Mesendoderm (in vitro differentiated cells): ENCODE measurements at regions not wholly inside any gene's neighbourhood (a gene's known extent, or its start where the extent isn't known, plus 50 kb on each side); places are given as distances from the start of the nearest gene placed in this dataset.
A peak's percentile ranks its signal among the peaks of the same experiment; 100 is the strongest.

ENCODE experiments used
- DNase-seq: peaks from one replicate; pipeline ENCODE4 v3.0.0; 2013
- H2AK5ac ChIP-seq: 2 replicates; pipeline ENCODE4 v1.6.1; 2013; ENCODE audit warnings: low read length, inconsistent platforms
- H2BK120ac ChIP-seq: 2 replicates; pipeline ENCODE4 v1.6.1; 2013; ENCODE audit warnings: low read depth, mild to moderate bottlenecking, low read length, moderate library complexity, mixed read lengths
- H2BK15ac ChIP-seq: replicated peaks from 2 replicates; pipeline ENCODE4 v1.6.1; 2013; ENCODE audit warnings: low read depth, mild to moderate bottlenecking, moderate library complexity
- H2BK5ac ChIP-seq: 2 replicates; pipeline ENCODE4 v1.6.1; 2013; ENCODE audit warnings: low read length, inconsistent platforms
- H3K18ac ChIP-seq: 2 replicates; pipeline ENCODE4 v1.6.1; 2013; ENCODE audit warnings: mild to moderate bottlenecking, low read length, mixed read lengths
- H3K23ac ChIP-seq: one replicate; pipeline ENCODE4 v1.6.1; 2013; ENCODE audit warnings: low read length
- H3K27ac ChIP-seq: 2 replicates; pipeline ENCODE4 v1.5.1; 2013; ENCODE audit warnings: low read depth, mild to moderate bottlenecking, inconsistent platforms, low read length, moderate library complexity
- H3K27me3 ChIP-seq: 2 replicates; pipeline ENCODE4 v1.6.1; 2013; ENCODE audit warnings: low read length, control low read depth, mild to moderate bottlenecking, inconsistent platforms; ENCODE audit not compliant: insufficient read depth, poor library complexity
- H3K36me3 ChIP-seq: 2 replicates; pipeline ENCODE4 v1.6.1; 2013; ENCODE audit warnings: low read length, inconsistent platforms; ENCODE audit not compliant: control insufficient read depth, insufficient read depth
- H3K4ac ChIP-seq: one replicate; pipeline ENCODE4 v1.6.1; 2013; ENCODE audit warnings: low read depth, mild to moderate bottlenecking, low read length, moderate library complexity
- H3K4me1 ChIP-seq: 2 replicates; pipeline ENCODE4 v1.6.1; 2013; ENCODE audit warnings: low read depth, low read length, inconsistent platforms; ENCODE audit not compliant: control insufficient read depth
- H3K4me2 ChIP-seq: 2 replicates; pipeline ENCODE4 v1.6.1; 2013; ENCODE audit warnings: low read length
- H3K4me3 ChIP-seq: 2 replicates; pipeline ENCODE4 v1.5.1; 2013; ENCODE audit warnings: mild to moderate bottlenecking, low read length
- H3K56ac ChIP-seq: one replicate; pipeline ENCODE4 v1.6.1; 2013; ENCODE audit warnings: low read length
- H3K79me1 ChIP-seq: 2 replicates; pipeline ENCODE4 v1.6.1; 2013; ENCODE audit warnings: low read length, inconsistent platforms
- H3K79me2 ChIP-seq: 2 replicates; pipeline ENCODE4 v1.6.1; 2013; ENCODE audit warnings: mild to moderate bottlenecking, low read length; ENCODE audit not compliant: control insufficient read depth, insufficient read depth
- H3K9ac ChIP-seq: 2 replicates; pipeline ENCODE4 v1.6.1; 2013; ENCODE audit warnings: low read length, inconsistent platforms
- H4K5ac ChIP-seq: one replicate; pipeline ENCODE4 v1.6.1; 2013; ENCODE audit warnings: low read length
- H4K8ac ChIP-seq: one replicate; pipeline ENCODE4 v1.6.1; 2013; ENCODE audit warnings: low read depth, mild to moderate bottlenecking, control low read depth, low read length, moderate library complexity
- WGBS: extraction: QIAGEN DNeasy Blood & Tissue Kit; methylation state at CpG from one replicate; pipeline ENCODE4 v1.1.7; 2013; ENCODE audit warnings: low lambda C conversion rate, missing lambda C conversion rate; ENCODE audit not compliant: insufficient coverage; ENCODE audit errors: extremely low coverage; 5-methylcytosine and 5-hydroxymethylcytosine counted together

DNA sequence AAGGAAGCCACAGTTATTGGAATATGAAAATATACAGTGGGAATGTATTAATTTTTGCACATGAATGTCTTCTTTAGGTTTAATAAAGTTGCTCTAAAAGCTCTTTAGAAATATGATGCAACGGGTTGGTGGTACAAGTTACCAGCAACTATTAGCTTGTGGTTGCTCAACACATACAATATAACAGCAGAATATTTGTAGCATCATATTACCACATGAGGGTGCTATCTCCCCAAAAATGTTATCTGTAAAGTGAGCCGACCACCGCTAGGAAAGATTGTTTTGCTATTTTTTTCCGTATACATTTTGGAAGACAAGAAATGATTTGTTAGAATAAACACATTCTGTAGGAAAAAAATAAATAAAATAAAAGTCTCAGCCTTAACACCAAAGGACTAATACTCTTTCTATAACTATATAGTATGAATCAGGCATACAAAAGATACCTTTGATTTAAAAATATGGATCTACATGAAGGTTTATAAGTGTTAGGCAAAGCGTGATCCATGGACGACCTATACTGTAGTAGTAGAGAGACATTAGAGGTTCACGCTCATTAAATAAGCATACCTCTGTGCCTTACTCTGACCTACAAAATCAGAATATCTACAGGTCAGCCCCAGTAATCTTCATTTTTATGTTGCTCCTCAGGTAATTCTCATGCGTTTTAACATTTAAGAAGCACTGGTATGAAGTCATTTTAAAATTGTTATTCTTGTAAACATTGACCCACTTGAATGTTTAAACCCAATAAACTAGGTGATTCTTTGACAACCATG, 1110.6 kb upstream of the ACVR2A start:
- Histone ChIP-seq H3K27me3 (no peaks in the 10 kb centered on the region), H3K56ac (no peak overlapping the region), H3K4me3 (no peak overlapping the region), H3K4ac (no peak overlapping the region), H2AK5ac (no peak overlapping the region), H3K4me1 (no peaks in the 10 kb centered on the region), H3K4me2 (no peak overlapping the region), H3K79me2 (no peaks in the 10 kb centered on the region), H4K5ac (no peak overlapping the region), H2BK120ac (no peak overlapping the region), H3K27ac (no peak overlapping the region), H3K79me1 (no peaks in the 10 kb centered on the region), H3K36me3 (no peaks in the 10 kb centered on the region), H2BK15ac (no peak overlapping the region), H3K18ac (no peak overlapping the region), H4K8ac (no peak overlapping the region), H3K9ac (no peak overlapping the region), H2BK5ac (no peak overlapping the region), H3K23ac (no peak overlapping the region)
- DNase-seq = peak; percentile 74
- WGBS = no CpG with 5 or more reads among the region's 8 CpGs

DNA sequence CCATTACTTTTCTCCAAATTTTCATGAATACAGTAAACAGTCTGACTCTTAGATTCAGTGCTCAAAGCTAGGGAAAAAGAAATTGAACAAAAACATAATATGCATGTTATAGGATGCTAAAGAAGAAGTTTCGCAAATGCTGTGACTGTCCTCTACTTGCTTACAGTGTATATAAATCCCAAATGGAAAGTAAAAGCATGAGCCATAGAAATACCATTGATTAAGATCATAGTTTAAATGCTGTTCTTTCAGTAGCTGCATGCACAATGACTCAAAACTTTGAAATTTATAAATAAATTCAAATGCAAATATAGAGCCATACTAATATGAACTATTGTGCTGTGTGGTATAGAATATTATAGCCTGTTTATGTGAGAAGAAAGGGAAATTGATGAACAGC, 1113.9 kb upstream of the ACVR2A start:
- H3K4me1 ChIP-seq = no peaks in the 10 kb centered on the region
- H3K23ac ChIP-seq = no peak overlapping the region
- H3K56ac ChIP-seq = no peak overlapping the region
- no peaks in the 10 kb centered on the region for H3K79me2 ChIP-seq
- no peak overlapping the region for H2BK5ac ChIP-seq
- WGBS = no CpG with 5 or more reads among the region's 1 CpG
- no peak overlapping the region for H4K5ac ChIP-seq
- H3K27me3 ChIP-seq = no peaks in the 10 kb centered on the region
- no peak overlapping the region for H3K4me2 ChIP-seq
- H3K9ac ChIP-seq = no peak overlapping the region
- H2BK120ac ChIP-seq = no peak overlapping the region
- no peak overlapping the region for H3K4ac ChIP-seq
- no peak overlapping the region for H3K18ac ChIP-seq
- no peak for DNase-seq
- H3K36me3 ChIP-seq = no peaks in the 10 kb centered on the region
- no peak overlapping the region for H3K4me3 ChIP-seq
- H3K79me1 ChIP-seq = no peaks in the 10 kb centered on the region
- H2BK15ac ChIP-seq = no peak overlapping the region
- H4K8ac ChIP-seq = no peak overlapping the region
- no peak overlapping the region for H2AK5ac ChIP-seq
- H3K27ac ChIP-seq = no peak overlapping the region

DNA sequence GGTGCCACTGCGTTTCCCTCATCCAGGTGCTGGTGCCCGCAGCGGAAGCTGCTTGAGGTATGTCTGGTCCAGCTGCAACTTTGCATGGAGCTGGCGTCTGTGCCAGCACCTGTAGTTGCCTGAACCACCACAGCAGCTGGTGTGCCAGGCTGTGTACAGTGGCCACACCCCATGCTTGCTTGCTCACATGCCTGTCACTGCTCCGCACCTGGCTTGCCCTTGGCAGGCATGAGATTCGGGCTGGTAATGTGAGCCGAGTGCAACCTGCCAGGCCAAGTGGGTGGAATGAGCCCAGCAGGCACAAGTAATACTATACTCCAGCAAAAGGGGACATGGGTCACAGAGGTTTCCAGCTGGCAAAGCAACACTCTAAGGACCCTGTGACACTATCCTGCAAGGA, 1123.3 kb upstream of the ACVR2A start:
- DNase-seq = no peak
- Histone ChIP-seq H3K27ac (no peak overlapping the region), H4K8ac (no peak overlapping the region), H2BK5ac (no peak overlapping the region), H3K18ac (no peak overlapping the region), H2BK15ac (no peak overlapping the region), H3K36me3 (no peaks in the 10 kb centered on the region), H3K79me2 (no peaks in the 10 kb centered on the region), H2AK5ac (no peak overlapping the region), H4K5ac (no peak overlapping the region), H3K56ac (no peak overlapping the region), H3K79me1 (no peaks in the 10 kb centered on the region), H3K4me3 (no peak overlapping the region), H3K9ac (no peak overlapping the region), H3K4me2 (no peak overlapping the region), H3K4me1 (no peaks in the 10 kb centered on the region), H3K27me3 (no peaks in the 10 kb centered on the region), H3K23ac (no peak overlapping the region), H3K4ac (no peak overlapping the region), H2BK120ac (no peak overlapping the region)
- WGBS = no CpG with 5 or more reads among the region's 7 CpGs

DNA sequence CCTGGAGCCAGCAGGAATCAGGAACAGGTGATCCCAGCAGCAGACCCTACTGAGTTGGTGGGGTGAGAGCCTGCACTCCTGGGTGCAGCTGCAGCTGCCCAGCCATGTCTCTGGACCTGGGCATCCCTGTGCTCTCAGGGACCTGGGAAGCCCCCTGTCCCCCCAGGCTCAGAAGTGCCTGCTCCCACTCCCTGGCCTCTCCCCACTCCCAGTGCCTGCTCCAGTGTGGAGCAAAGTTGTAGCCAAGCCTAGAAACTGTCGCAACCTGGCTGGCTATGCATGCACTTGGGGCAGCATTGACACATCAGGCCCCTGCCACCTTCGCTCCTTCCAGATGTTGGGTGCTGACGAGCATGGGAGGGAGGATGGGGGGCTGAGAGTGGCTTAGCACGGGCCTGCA, 1124.7 kb upstream of the ACVR2A start:
- Histone ChIP-seq H2BK120ac (no peak overlapping the region), H3K4me3 (no peak overlapping the region)
- no CpG with 5 or more reads among the region's 4 CpGs for WGBS

DNA sequence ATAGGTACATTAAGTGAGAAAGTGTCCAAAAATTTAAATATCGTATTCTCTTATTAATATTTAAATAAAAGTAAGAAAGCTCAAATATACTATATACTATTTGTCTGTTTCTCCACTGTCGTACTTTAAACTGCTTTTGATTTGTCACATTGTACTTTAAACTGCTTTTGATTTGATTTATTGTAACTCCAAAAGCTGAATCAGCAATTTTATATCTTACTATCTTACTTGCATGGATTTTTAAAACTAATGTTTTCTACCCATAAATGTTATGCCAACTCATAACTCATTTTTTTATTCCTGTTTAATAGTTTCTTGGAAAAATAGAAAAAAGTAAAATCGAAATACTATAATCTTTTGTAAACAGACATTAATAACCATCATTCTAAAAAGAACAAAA, 1128.2 kb upstream of the ACVR2A start:
- no peak overlapping the region for H4K8ac ChIP-seq

More for the DNA sequence above, 1124.7 kb upstream of the ACVR2A start:
- no peak overlapping the region for H3K56ac ChIP-seq
- H3K79me2 ChIP-seq = no peaks in the 10 kb centered on the region
- no peaks in the 10 kb centered on the region for H3K36me3 ChIP-seq
- H3K23ac ChIP-seq = no peak overlapping the region
- H3K27ac ChIP-seq = no peak overlapping the region
- H3K4me1 ChIP-seq = no peaks in the 10 kb centered on the region
- H4K8ac ChIP-seq = no peak overlapping the region
- H2AK5ac ChIP-seq = no peak overlapping the region
- H3K4me2 ChIP-seq = no peak overlapping the region
- no peak overlapping the region for H3K9ac ChIP-seq
- H3K4ac ChIP-seq = no peak overlapping the region
- no peak overlapping the region for H2BK15ac ChIP-seq
- no peak overlapping the region for H2BK5ac ChIP-seq
- no peaks in the 10 kb centered on the region for H3K79me1 ChIP-seq
- H4K5ac ChIP-seq = no peak overlapping the region
- no peak for DNase-seq
- no peak overlapping the region for H3K18ac ChIP-seq
- no peaks in the 10 kb centered on the region for H3K27me3 ChIP-seq

DNA sequence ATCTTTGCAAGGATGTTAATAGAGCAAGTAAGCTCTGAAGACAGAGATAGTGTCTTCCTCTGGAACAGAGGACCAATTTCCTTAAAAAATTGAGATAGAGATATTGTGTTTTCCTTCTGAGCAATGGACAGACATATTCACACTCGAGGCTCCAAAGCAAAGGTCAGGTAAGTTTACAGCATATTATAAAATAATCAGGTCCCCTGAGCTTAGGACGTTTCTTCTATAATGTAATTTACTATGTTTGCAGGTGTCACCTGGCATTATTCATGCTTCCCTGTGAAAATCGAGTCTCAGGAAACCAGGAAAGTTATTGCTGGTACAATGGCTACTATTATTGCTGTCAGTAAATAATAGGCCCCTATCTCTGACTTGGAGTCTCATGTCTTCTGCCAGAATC, 1135.8 kb upstream of the ACVR2A start:
- Histone ChIP-seq H3K4me1 (no peaks in the 10 kb centered on the region), H2BK15ac (no peak overlapping the region), H2AK5ac (no peak overlapping the region), H3K23ac (no peak overlapping the region), H3K4me2 (no peak overlapping the region), H3K9ac (no peak overlapping the region), H3K4ac (no peak overlapping the region), H3K79me2 (no peaks in the 10 kb centered on the region), H3K79me1 (no peaks in the 10 kb centered on the region), H4K8ac (no peak overlapping the region), H3K27ac (no peak overlapping the region), H2BK120ac (no peak overlapping the region), H3K56ac (no peak overlapping the region), H3K36me3 (no peaks in the 10 kb centered on the region), H3K27me3 (no peaks in the 10 kb centered on the region), H4K5ac (no peak overlapping the region), H2BK5ac (no peak overlapping the region), H3K4me3 (no peak overlapping the region), H3K18ac (no peak overlapping the region)
- no peak for DNase-seq
- no CpG with 5 or more reads among the region's 3 CpGs for WGBS

More for the DNA sequence above, 1128.2 kb upstream of the ACVR2A start:
- H3K4me3 ChIP-seq = no peak overlapping the region
- H3K4me1 ChIP-seq = no peaks in the 10 kb centered on the region
- H3K4ac ChIP-seq = no peak overlapping the region
- no peak overlapping the region for H3K4me2 ChIP-seq
- H2BK5ac ChIP-seq = no peak overlapping the region
- no peak for DNase-seq
- H4K5ac ChIP-seq = no peak overlapping the region
- no peak overlapping the region for H3K27ac ChIP-seq
- no peak overlapping the region for H2AK5ac ChIP-seq
- no peak overlapping the region for H3K9ac ChIP-seq
- no peak overlapping the region for H2BK120ac ChIP-seq
- WGBS = no CpG with 5 or more reads among the region's 3 CpGs
- no peak overlapping the region for H3K56ac ChIP-seq
- no peaks in the 10 kb centered on the region for H3K79me2 ChIP-seq
- H2BK15ac ChIP-seq = no peak overlapping the region
- H3K23ac ChIP-seq = no peak overlapping the region
- no peak overlapping the region for H3K18ac ChIP-seq
- H3K36me3 ChIP-seq = no peaks in the 10 kb centered on the region
- no peaks in the 10 kb centered on the region for H3K27me3 ChIP-seq
- H3K79me1 ChIP-seq = no peaks in the 10 kb centered on the region
